Astrocyte (in vitro differentiated cells and primary cell): ENCODE measurements at regions not wholly inside any gene's neighbourhood (a gene's known extent, or its start where the extent isn't known, plus 50 kb on each side); places are given as distances from the start of the nearest gene placed in this dataset.

Source experiments
- DNase-seq: peaks from one replicate; pipeline ENCODE4 v3.0.0-alpha.2; 2010; ENCODE audit warnings: low read depth
- FAIRE-seq: peaks from 2 replicates; lab custom pipeline; 2011; peaks lifted over from hg19 to GRCh38; lab: Jason Lieb, UNC
- H2AFZ ChIP-seq: 2 replicates; pipeline ENCODE4 v1.6.0; 2012; ENCODE audit warnings: low read depth, low read length, inconsistent platforms
- H3K27ac ChIP-seq: 2 replicates; pipeline ENCODE4 v1.5.1; 2011; ENCODE audit warnings: low read depth, low read length, inconsistent platforms
- H3K27me3 ChIP-seq: 2 replicates; pipeline ENCODE4 v1.6.0; 2011; ENCODE audit warnings: low read length, inconsistent platforms; ENCODE audit not compliant: insufficient read depth
- H3K36me3 ChIP-seq: 2 replicates; pipeline ENCODE4 v1.5.1; 2011; ENCODE audit warnings: low read length, inconsistent platforms; ENCODE audit not compliant: insufficient read depth
- H3K4me1 ChIP-seq: 2 replicates; pipeline ENCODE4 v1.5.1; 2011; ENCODE audit warnings: low read length, inconsistent platforms; ENCODE audit not compliant: insufficient read depth
- H3K4me2 ChIP-seq: 2 replicates; pipeline ENCODE4 v1.6.0; 2012; ENCODE audit warnings: low read length, inconsistent platforms
- H3K4me3 ChIP-seq: 2 replicates; pipeline ENCODE4 v1.5.1; 2011; ENCODE audit warnings: low read depth, mild to moderate bottlenecking, low read length, inconsistent platforms; ENCODE audit not compliant: insufficient read depth
- H3K79me2 ChIP-seq: 2 replicates; pipeline ENCODE4 v1.6.0; 2012; ENCODE audit warnings: mild to moderate bottlenecking, low read length, inconsistent platforms; ENCODE audit not compliant: insufficient read depth
- H3K9ac ChIP-seq: 2 replicates; pipeline ENCODE4 v1.6.0; 2012; ENCODE audit warnings: mild to moderate bottlenecking, low read length, inconsistent platforms
- H3K9me3 ChIP-seq: 2 replicates; pipeline ENCODE4 v1.5.1; 2012; ENCODE audit warnings: low read depth, mild to moderate bottlenecking, low read length, inconsistent platforms; ENCODE audit not compliant: insufficient read depth
- H4K20me1 ChIP-seq: 2 replicates; pipeline ENCODE4 v1.6.0; 2012; ENCODE audit warnings: low read length, inconsistent platforms; ENCODE audit not compliant: insufficient read depth
- H3K27ac Mint-ChIP-seq: one replicate; pipeline ENCODE4 v1.8.0; 2021; ENCODE audit warnings: mild to moderate bottlenecking, mixed read lengths; ENCODE audit not compliant: unreplicated experiment
- H3K27me3 Mint-ChIP-seq: one replicate; pipeline ENCODE4 v1.8.0; 2021; ENCODE audit warnings: low read depth, mixed read lengths; ENCODE audit not compliant: unreplicated experiment
- H3K36me3 Mint-ChIP-seq: one replicate; pipeline ENCODE4 v1.8.0; 2021; ENCODE audit warnings: low read depth, mixed read lengths; ENCODE audit not compliant: unreplicated experiment
- H3K4me1 Mint-ChIP-seq: one replicate; pipeline ENCODE4 v1.8.0; 2021; ENCODE audit warnings: low read depth, mixed read lengths; ENCODE audit not compliant: unreplicated experiment
- H3K4me3 Mint-ChIP-seq: one replicate; pipeline ENCODE4 v1.8.0; 2021; ENCODE audit warnings: mild to moderate bottlenecking, moderate library complexity, mixed read lengths; ENCODE audit not compliant: unreplicated experiment
- H3K9me3 Mint-ChIP-seq: one replicate; pipeline ENCODE4 v1.8.0; 2021; ENCODE audit warnings: mild to moderate bottlenecking, mixed read lengths; ENCODE audit not compliant: unreplicated experiment
- EZH2 ChIP-seq: IDR thresholded peaks from 2 replicates; pipeline ENCODE4 v1.6.1; 2012; ENCODE audit warnings: mild to moderate bottlenecking, low read length, inconsistent platforms; ENCODE audit not compliant: insufficient read depth
- TF ChIP-seq, protein P1 (sequence below): IDR thresholded peaks from 2 replicates; pipeline ENCODE4 v1.5.1; 2011; ENCODE audit warnings: low read depth, mild to moderate bottlenecking, inconsistent platforms, low read length, moderate library complexity; ENCODE audit not compliant: insufficient read depth

- Histone ChIP-seq H3K27ac (peak overlapping the region; percentile 98), H3K27me3 (no peaks in the 10 kb centered on the region), H3K4me1 (peaks cover 68% of the 10 kb centered on the region), H3K79me2 (no peaks in the 10 kb centered on the region), H3K4me3 (no peak overlapping the region), H2AFZ (no peak overlapping the region), H3K4me2 (peak overlapping the region; percentile 73), H3K9me3 (no peaks in the 10 kb centered on the region), H3K9ac (peak overlapping the region; percentile 75), H3K36me3 (no peaks in the 10 kb centered on the region), H4K20me1 (no peaks in the 10 kb centered on the region)
- Mint-ChIP-seq H3K9me3 (peaks cover 3% of the 10 kb centered on the region), H3K4me1 (peaks cover 65% of the 10 kb centered on the region), H3K27me3 (no peaks in the 10 kb centered on the region), H3K4me3 (no peak overlapping the region), H3K27ac (peak overlapping the region; percentile 99), H3K36me3 (no peaks in the 10 kb centered on the region)
- FAIRE-seq (peak; percentile 79), DNase-seq (peak; percentile 56)
- no peak for TF ChIP-seq EZH2
- TF ChIP-seq, protein P1, sequence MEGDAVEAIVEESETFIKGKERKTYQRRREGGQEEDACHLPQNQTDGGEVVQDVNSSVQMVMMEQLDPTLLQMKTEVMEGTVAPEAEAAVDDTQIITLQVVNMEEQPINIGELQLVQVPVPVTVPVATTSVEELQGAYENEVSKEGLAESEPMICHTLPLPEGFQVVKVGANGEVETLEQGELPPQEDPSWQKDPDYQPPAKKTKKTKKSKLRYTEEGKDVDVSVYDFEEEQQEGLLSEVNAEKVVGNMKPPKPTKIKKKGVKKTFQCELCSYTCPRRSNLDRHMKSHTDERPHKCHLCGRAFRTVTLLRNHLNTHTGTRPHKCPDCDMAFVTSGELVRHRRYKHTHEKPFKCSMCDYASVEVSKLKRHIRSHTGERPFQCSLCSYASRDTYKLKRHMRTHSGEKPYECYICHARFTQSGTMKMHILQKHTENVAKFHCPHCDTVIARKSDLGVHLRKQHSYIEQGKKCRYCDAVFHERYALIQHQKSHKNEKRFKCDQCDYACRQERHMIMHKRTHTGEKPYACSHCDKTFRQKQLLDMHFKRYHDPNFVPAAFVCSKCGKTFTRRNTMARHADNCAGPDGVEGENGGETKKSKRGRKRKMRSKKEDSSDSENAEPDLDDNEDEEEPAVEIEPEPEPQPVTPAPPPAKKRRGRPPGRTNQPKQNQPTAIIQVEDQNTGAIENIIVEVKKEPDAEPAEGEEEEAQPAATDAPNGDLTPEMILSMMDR: no peak
Observed at GRCh38 chr12:27180906-27181505, 63.1 kb upstream of the STK38L start.

- peaks cover 59% of the 10 kb centered on the region for H3K4me1 ChIP-seq
- no peak for TF ChIP-seq EZH2
- TF ChIP-seq, protein P1: no peak
- Mint-ChIP-seq H3K4me3 (no peak overlapping the region), H3K36me3 (no peaks in the 10 kb centered on the region), H3K9me3 (peaks cover 3% of the 10 kb centered on the region), H3K27me3 (no peaks in the 10 kb centered on the region), H3K27ac (no peak overlapping the region), H3K4me1 (peaks cover 63% of the 10 kb centered on the region)
- H3K27ac ChIP-seq: no peak overlapping the region
- H4K20me1 ChIP-seq: no peaks in the 10 kb centered on the region
- no peak overlapping the region for H3K9ac ChIP-seq
- FAIRE-seq: no peak
- no peak overlapping the region for H2AFZ ChIP-seq
- H3K79me2 ChIP-seq: no peaks in the 10 kb centered on the region
- H3K9me3 ChIP-seq: no peaks in the 10 kb centered on the region
- no peak for DNase-seq
- no peaks in the 10 kb centered on the region for H3K36me3 ChIP-seq
- H3K4me2 ChIP-seq: no peak overlapping the region
- H3K27me3 ChIP-seq: no peaks in the 10 kb centered on the region
- no peak overlapping the region for H3K4me3 ChIP-seq
Observed at GRCh38 chr12:27183342-27183741, 60.7 kb upstream of the STK38L start.

GRCh38 chr12:27185234-27186021 lies 58.7 kb upstream of the STK38L start:
- H3K4me3 Mint-ChIP-seq: no peak overlapping the region
- DNase-seq: peak; percentile 99
- peak overlapping the region; percentile 90 for H3K27ac Mint-ChIP-seq
- no peaks in the 10 kb centered on the region for H3K36me3 ChIP-seq
- H3K27me3 ChIP-seq: no peaks in the 10 kb centered on the region
- no peaks in the 10 kb centered on the region for H4K20me1 ChIP-seq
- H3K4me2 ChIP-seq: peak overlapping the region; percentile 57
- H3K9me3 Mint-ChIP-seq: peaks cover 3% of the 10 kb centered on the region
- H3K4me3 ChIP-seq: no peak overlapping the region
- no peak overlapping the region for H2AFZ ChIP-seq
- H3K79me2 ChIP-seq: no peaks in the 10 kb centered on the region
- H3K27ac ChIP-seq: peak overlapping the region; percentile 76
- H3K4me1 Mint-ChIP-seq: peaks cover 49% of the 10 kb centered on the region
- peak; percentile 72 for FAIRE-seq
- TF ChIP-seq, protein P1: no peak
- TF ChIP-seq EZH2: no peak
- H3K27me3 Mint-ChIP-seq: no peaks in the 10 kb centered on the region
- H3K4me1 ChIP-seq: peaks cover 43% of the 10 kb centered on the region
- H3K9ac ChIP-seq: peak overlapping the region; percentile 65
- no peaks in the 10 kb centered on the region for H3K36me3 Mint-ChIP-seq
- H3K9me3 ChIP-seq: no peaks in the 10 kb centered on the region
